ENCODE measurements at regions not wholly inside any gene's neighbourhood (a gene's known extent, or its start where the extent isn't known, plus 50 kb on each side); places are given as distances from the start of the nearest gene placed in this dataset.

- TF ChIP-seq, protein P1, sequence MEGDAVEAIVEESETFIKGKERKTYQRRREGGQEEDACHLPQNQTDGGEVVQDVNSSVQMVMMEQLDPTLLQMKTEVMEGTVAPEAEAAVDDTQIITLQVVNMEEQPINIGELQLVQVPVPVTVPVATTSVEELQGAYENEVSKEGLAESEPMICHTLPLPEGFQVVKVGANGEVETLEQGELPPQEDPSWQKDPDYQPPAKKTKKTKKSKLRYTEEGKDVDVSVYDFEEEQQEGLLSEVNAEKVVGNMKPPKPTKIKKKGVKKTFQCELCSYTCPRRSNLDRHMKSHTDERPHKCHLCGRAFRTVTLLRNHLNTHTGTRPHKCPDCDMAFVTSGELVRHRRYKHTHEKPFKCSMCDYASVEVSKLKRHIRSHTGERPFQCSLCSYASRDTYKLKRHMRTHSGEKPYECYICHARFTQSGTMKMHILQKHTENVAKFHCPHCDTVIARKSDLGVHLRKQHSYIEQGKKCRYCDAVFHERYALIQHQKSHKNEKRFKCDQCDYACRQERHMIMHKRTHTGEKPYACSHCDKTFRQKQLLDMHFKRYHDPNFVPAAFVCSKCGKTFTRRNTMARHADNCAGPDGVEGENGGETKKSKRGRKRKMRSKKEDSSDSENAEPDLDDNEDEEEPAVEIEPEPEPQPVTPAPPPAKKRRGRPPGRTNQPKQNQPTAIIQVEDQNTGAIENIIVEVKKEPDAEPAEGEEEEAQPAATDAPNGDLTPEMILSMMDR (IDR thresholded peaks at IDR 0.05), result no peak
- no peak for TF ChIP-seq POLR2A (IDR thresholded peaks at IDR 0.05)
These were observed 146.5 kb upstream of the MSX1 start for GRCh38 chr4:4712800-4713528.

All from vagina (tissue), 2 donors.